Smooth muscle cell (in vitro differentiated cells): ENCODE measurements at regions not wholly inside any gene's neighbourhood (a gene's known extent, or its start where the extent isn't known, plus 50 kb on each side); places are given as distances from the start of the nearest gene placed in this dataset.

ENCODE experiments used
- DNase-seq: peaks from one replicate; lab custom pipeline; 2025; ENCODE audit not compliant: unreplicated experiment; lab: John Stamatoyannopoulos, UW
- H2AFZ ChIP-seq: fragments of 200-600 bp; sonication (generic); 2 replicates; pipeline ENCODE4 v1.6.0; 2016; ENCODE audit warnings: antibody characterized with exemption, low read depth, mild to moderate bottlenecking
- H3F3A ChIP-seq: fragments of 200-600 bp; sonication (generic); 2 replicates; pipeline ENCODE4 v1.6.0; 2017; ENCODE audit warnings: antibody characterized with exemption, low read depth
- H3K27ac ChIP-seq: fragments of 200-600 bp; sonication (generic); 2 replicates; pipeline ENCODE4 v1.5.1; 2016; ENCODE audit warnings: low read depth, mild to moderate bottlenecking
- H3K27me3 ChIP-seq: fragments of 200-600 bp; sonication (generic); 2 replicates; pipeline ENCODE4 v1.6.1; 2016; ENCODE audit warnings: low read depth, mild to moderate bottlenecking
- H3K36me3 ChIP-seq: fragments of 200-600 bp; sonication (generic); 2 replicates; pipeline ENCODE4 v1.5.1; 2016; ENCODE audit warnings: low read depth
- H3K4me1 ChIP-seq: fragments of 200-600 bp; sonication (generic); 2 replicates; pipeline ENCODE4 v1.5.1; 2016; ENCODE audit warnings: low read depth
- H3K4me2 ChIP-seq: fragments of 200-600 bp; sonication (generic); 2 replicates; pipeline ENCODE4 v1.6.0; 2016; ENCODE audit warnings: mild to moderate bottlenecking
- H3K4me3 ChIP-seq: fragments of 200-600 bp; sonication (generic); 2 replicates; pipeline ENCODE4 v1.5.1; 2016; ENCODE audit warnings: mild to moderate bottlenecking
- H3K79me2 ChIP-seq: fragments of 200-600 bp; sonication (generic); 2 replicates; pipeline ENCODE4 v1.6.0; 2016; ENCODE audit warnings: low read depth, mild to moderate bottlenecking
- H3K9ac ChIP-seq: fragments of 200-600 bp; sonication (generic); 2 replicates; pipeline ENCODE4 v1.6.0; 2016; ENCODE audit warnings: low read depth
- H3K9me3 ChIP-seq: fragments of 200-600 bp; sonication (generic); replicated peaks from 2 replicates; pipeline ENCODE4 v1.5.1; 2016; ENCODE audit warnings: low read depth
- H4K20me1 ChIP-seq: fragments of 200-600 bp; sonication (generic); 2 replicates; pipeline ENCODE4 v1.6.0; 2016; ENCODE audit warnings: low read depth
- WGBS: methylation state at CpG from one replicate; pipeline ENCODE4 v1.1.7; 2016; ENCODE audit warnings: low lambda C conversion rate; 5-methylcytosine and 5-hydroxymethylcytosine counted together
- TF ChIP-seq, protein P1 (sequence below): fragments of 200-600 bp; sonication (generic); IDR thresholded peaks from 2 replicates; pipeline ENCODE4 v1.5.1; 2017; ENCODE audit warnings: borderline replicate concordance, mild to moderate bottlenecking, antibody characterized with exemption; ENCODE audit not compliant: insufficient read depth, poor library complexity, severe bottlenecking

DNA sequence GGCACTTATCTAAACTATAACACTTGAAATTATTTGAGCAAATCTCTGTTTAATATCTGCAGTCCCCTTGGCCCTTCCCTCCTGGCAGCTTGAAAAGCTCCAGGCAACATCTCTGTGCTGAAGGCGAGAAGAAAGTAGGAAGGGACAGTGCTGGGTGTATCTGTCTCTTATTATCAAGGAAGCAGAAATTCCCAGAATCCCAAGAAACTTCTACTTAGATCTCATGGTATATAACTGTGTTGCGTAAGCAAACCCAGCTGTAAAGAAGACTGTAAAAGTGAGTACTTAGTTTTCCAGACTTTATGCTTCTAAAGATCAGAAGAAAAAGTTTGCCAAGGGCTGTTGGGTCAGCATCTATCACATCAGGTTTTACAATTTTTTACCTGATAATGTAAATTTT is 1869.8 kb downstream of the MAT2B start:
- Histone ChIP-seq H3K27me3 (no peaks in the 10 kb centered on the region), H4K20me1 (no peaks in the 10 kb centered on the region), H3K4me1 (peaks cover 6% of the 10 kb centered on the region), H3K27ac (peak overlapping the region; percentile 69), H3K4me2 (peak overlapping the region; percentile 64), H2AFZ (peak overlapping the region; percentile 15), H3F3A (no peaks in the 10 kb centered on the region), H3K79me2 (no peaks in the 10 kb centered on the region), H3K9me3 (no peaks in the 10 kb centered on the region), H3K36me3 (no peaks in the 10 kb centered on the region), H3K4me3 (no peak overlapping the region), H3K9ac (no peak overlapping the region)
- WGBS = 23% methylated on average over 2 of the region's 2 CpGs
- TF ChIP-seq, protein P1, sequence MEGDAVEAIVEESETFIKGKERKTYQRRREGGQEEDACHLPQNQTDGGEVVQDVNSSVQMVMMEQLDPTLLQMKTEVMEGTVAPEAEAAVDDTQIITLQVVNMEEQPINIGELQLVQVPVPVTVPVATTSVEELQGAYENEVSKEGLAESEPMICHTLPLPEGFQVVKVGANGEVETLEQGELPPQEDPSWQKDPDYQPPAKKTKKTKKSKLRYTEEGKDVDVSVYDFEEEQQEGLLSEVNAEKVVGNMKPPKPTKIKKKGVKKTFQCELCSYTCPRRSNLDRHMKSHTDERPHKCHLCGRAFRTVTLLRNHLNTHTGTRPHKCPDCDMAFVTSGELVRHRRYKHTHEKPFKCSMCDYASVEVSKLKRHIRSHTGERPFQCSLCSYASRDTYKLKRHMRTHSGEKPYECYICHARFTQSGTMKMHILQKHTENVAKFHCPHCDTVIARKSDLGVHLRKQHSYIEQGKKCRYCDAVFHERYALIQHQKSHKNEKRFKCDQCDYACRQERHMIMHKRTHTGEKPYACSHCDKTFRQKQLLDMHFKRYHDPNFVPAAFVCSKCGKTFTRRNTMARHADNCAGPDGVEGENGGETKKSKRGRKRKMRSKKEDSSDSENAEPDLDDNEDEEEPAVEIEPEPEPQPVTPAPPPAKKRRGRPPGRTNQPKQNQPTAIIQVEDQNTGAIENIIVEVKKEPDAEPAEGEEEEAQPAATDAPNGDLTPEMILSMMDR = no peak
- DNase-seq = no peak

DNA sequence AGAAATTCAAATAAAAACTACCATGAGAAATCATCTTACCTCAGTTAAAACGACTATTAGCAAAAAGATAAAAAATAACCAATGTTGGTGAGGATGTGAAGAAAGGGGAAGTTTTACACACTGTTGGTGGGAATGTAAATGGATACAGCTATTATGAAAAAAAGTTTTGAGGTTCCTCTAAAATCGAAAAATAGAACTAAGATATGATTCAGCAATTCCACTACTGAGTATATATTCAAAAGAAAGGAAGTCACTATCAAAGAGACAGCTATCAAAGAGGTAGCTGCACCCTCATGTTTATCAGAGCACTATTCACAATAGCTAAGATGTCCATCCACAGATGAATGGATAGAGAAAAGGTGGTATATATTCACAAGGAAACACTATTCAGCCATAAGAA is 1888.4 kb downstream of the MAT2B start:
- TF ChIP-seq, protein P1 = no peak

DNA sequence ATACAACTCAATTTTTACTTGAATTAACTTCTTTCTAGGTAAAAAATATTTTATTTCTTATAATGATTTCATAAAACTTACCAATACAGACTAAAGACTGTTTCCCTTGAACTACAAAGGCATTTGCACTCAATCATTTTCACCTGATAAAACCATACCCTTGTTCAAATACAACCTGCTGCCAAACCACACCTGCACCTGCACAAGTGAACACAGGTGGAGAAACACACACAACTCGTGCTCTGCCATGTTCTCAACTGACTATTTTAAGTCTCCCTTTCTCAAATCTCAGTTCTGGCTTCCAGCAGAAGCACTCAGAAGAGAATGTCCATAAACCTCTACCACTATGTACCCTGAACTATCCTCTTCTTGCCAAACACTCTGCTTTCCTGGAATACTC is 1892.1 kb downstream of the MAT2B start:
- 83% methylated on average over 1 of the region's 1 CpG for WGBS

More for the DNA sequence above, 1888.4 kb downstream of the MAT2B start:
- no peaks in the 10 kb centered on the region for H3K79me2 ChIP-seq
- no peaks in the 10 kb centered on the region for H3K27me3 ChIP-seq
- H3K9me3 ChIP-seq = no peaks in the 10 kb centered on the region
- DNase-seq = no peak
- H3K4me2 ChIP-seq = no peak overlapping the region
- no peak overlapping the region for H3K4me3 ChIP-seq
- no peak overlapping the region for H3K27ac ChIP-seq
- H3F3A ChIP-seq = no peaks in the 10 kb centered on the region
- H3K9ac ChIP-seq = no peak overlapping the region
- 62% methylated on average over 2 of the region's 2 CpGs for WGBS
- no peaks in the 10 kb centered on the region for H4K20me1 ChIP-seq
- H3K36me3 ChIP-seq = no peaks in the 10 kb centered on the region
- H3K4me1 ChIP-seq = no peaks in the 10 kb centered on the region
- H2AFZ ChIP-seq = no peak overlapping the region

DNA sequence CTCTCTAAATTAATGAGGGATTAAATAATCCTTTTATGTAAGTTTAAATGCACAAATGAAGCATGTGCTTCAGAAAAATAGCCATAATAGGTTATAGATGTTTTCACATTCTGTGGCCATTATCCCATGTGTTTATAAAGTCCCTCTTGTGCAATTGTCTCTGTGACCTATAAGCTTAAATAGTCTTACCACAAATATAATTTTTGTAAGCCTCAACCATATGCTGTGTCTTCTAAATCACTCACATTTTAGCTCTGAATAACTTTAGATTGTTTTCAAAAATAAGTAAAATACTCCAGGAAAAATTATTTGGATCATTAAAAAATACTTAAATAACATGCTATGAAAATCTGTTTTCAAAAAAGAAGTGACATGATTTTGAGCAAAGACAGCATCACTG is 1894.7 kb downstream of the MAT2B start:
- no peak overlapping the region for H3K4me2 ChIP-seq
- H3K9me3 ChIP-seq = no peaks in the 10 kb centered on the region
- H3K9ac ChIP-seq = no peak overlapping the region
- no peaks in the 10 kb centered on the region for H4K20me1 ChIP-seq
- no peak overlapping the region for H3K4me3 ChIP-seq
- TF ChIP-seq, protein P1 = no peak
- no peak overlapping the region for H3K27ac ChIP-seq
- H2AFZ ChIP-seq = no peak overlapping the region
- H3K27me3 ChIP-seq = no peaks in the 10 kb centered on the region
- DNase-seq = no peak
- H3K79me2 ChIP-seq = no peaks in the 10 kb centered on the region
- H3K4me1 ChIP-seq = no peaks in the 10 kb centered on the region
- H3F3A ChIP-seq = no peaks in the 10 kb centered on the region
- no peaks in the 10 kb centered on the region for H3K36me3 ChIP-seq

More for the DNA sequence above, 1892.1 kb downstream of the MAT2B start:
- no peak overlapping the region for H3K4me2 ChIP-seq
- H2AFZ ChIP-seq = no peak overlapping the region
- H3K27ac ChIP-seq = no peak overlapping the region
- H3K36me3 ChIP-seq = no peaks in the 10 kb centered on the region
- no peaks in the 10 kb centered on the region for H4K20me1 ChIP-seq
- H3F3A ChIP-seq = no peaks in the 10 kb centered on the region
- DNase-seq = no peak
- no peaks in the 10 kb centered on the region for H3K27me3 ChIP-seq
- TF ChIP-seq, protein P1 = no peak
- no peak overlapping the region for H3K4me3 ChIP-seq
- no peaks in the 10 kb centered on the region for H3K9me3 ChIP-seq
- no peaks in the 10 kb centered on the region for H3K4me1 ChIP-seq
- H3K79me2 ChIP-seq = no peaks in the 10 kb centered on the region
- no peak overlapping the region for H3K9ac ChIP-seq
